ENCODE measurements at regions not wholly inside any gene's neighbourhood (a gene's known extent, or its start where the extent isn't known, plus 50 kb on each side); places are given as distances from the start of the nearest gene placed in this dataset.
"Not testable (repeated sequence)": the region's sequence is repeated elsewhere in the genome, so short reads cannot be mapped to it uniquely, and the experiment has no call there.

GRCh38 chr6:140563728-140564127 is 1189.3 kb upstream of the CITED2 start:
- intact Hi-C loops (cut with micrococcal nuclease), result no loop called here

- intact Hi-C loops (cut with micrococcal nuclease), result no loop called here
These were observed 1187.3 kb upstream of the CITED2 start for GRCh38 chr6:140561701-140562100.

GRCh38 chr6:140560671-140561070 is 1186.2 kb upstream of the CITED2 start:
- intact Hi-C loops (cut with micrococcal nuclease), result no loop called here

- intact Hi-C loops (cut with micrococcal nuclease), result no loop called here
These were observed 1185.0 kb upstream of the CITED2 start for GRCh38 chr6:140559458-140559857.

- intact Hi-C loops (cut with micrococcal nuclease), result no loop called here
These were observed 1180.0 kb upstream of the CITED2 start for GRCh38 chr6:140554421-140554820.

- intact Hi-C loops (cut with micrococcal nuclease), result no loop called here
These were observed 1173.9 kb upstream of the CITED2 start for GRCh38 chr6:140548366-140548765.

- intact Hi-C loops (cut with micrococcal nuclease), result no loop called here
These were observed 1172.2 kb upstream of the CITED2 start for GRCh38 chr6:140546640-140547039.

GRCh38 chr6:140544431-140544830 is 1170.0 kb upstream of the CITED2 start:
- intact Hi-C loops (cut with micrococcal nuclease), result no loop called here

GRCh38 chr6:140542863-140543262 is 1168.4 kb upstream of the CITED2 start:
- intact Hi-C loops (cut with micrococcal nuclease), result no loop called here

- intact Hi-C loops (cut with micrococcal nuclease), result no loop called here
These were observed 1166.8 kb upstream of the CITED2 start for GRCh38 chr6:140541288-140541687.

- intact Hi-C loops (cut with micrococcal nuclease), result no loop called here
These were observed 1166.3 kb upstream of the CITED2 start for GRCh38 chr6:140540743-140541142.

- intact Hi-C loops (cut with micrococcal nuclease), result no loop called here
These were observed 1164.5 kb upstream of the CITED2 start for GRCh38 chr6:140538926-140539325.

GRCh38 chr6:140537834-140538705 is 1163.6 kb upstream of the CITED2 start:
- intact Hi-C loops (cut with micrococcal nuclease), result no loop called here

- intact Hi-C loops (cut with micrococcal nuclease), result no loop called here
These were observed 1162.8 kb upstream of the CITED2 start for GRCh38 chr6:140537211-140537610.

- intact Hi-C loops (cut with micrococcal nuclease), result no loop called here
These were observed 1161.1 kb upstream of the CITED2 start for GRCh38 chr6:140535511-140535910.

GRCh38 chr6:140533526-140533925 is 1159.1 kb upstream of the CITED2 start:
- intact Hi-C loops (cut with micrococcal nuclease), result no loop called here

- intact Hi-C loops (cut with micrococcal nuclease), result no loop called here
These were observed 1130.3 kb upstream of the CITED2 start for GRCh38 chr6:140504776-140505175.

- intact Hi-C loops (cut with micrococcal nuclease), result no loop called here
These were observed 1126.4 kb upstream of the CITED2 start for GRCh38 chr6:140500849-140501248.

GRCh38 chr6:140499607-140500006 is 1125.2 kb upstream of the CITED2 start:
- intact Hi-C loops (cut with micrococcal nuclease), result no loop called here

GRCh38 chr6:140494321-140495108 is 1120.1 kb upstream of the CITED2 start:
- intact Hi-C loops (cut with micrococcal nuclease), result no loop called here

GRCh38 chr6:140493470-140493869 is 1119.0 kb upstream of the CITED2 start:
- intact Hi-C loops (cut with micrococcal nuclease), result not testable (repeated sequence)

GRCh38 chr6:140490081-140490480 is 1115.6 kb upstream of the CITED2 start:
- intact Hi-C loops (cut with micrococcal nuclease), result no loop called here

Data from T-helper 2 cell treated with Interferon-gamma antibody and Interleukin-4, amounts not matched to agents 100 ng/mL and 5 ng/mL, for 36 hours (primary cell).